DOHH2 (cell line): ENCODE measurements at regions not wholly inside any gene's neighbourhood (a gene's known extent, or its start where the extent isn't known, plus 50 kb on each side); places are given as distances from the start of the nearest gene placed in this dataset.

ENCODE experiments used
- EZH2phosphoT487 ChIP-seq: fragments of 200-600 bp; sonication (generic); IDR thresholded peaks from 2 replicates; pipeline ENCODE4 v1.6.1; 2017; ENCODE audit warnings: borderline replicate concordance, mild to moderate bottlenecking, antibody characterized with exemption, low read length, moderate library complexity, mixed read lengths
- TF ChIP-seq, protein P1 (sequence below): fragments of 200-600 bp; sonication (generic); IDR thresholded peaks from one replicate; pipeline ENCODE4 v1.5.1; 2014; ENCODE audit warnings: antibody characterized with exemption, mild to moderate bottlenecking, low read depth, low read length; ENCODE audit not compliant: poor library complexity, severe bottlenecking

DNA sequence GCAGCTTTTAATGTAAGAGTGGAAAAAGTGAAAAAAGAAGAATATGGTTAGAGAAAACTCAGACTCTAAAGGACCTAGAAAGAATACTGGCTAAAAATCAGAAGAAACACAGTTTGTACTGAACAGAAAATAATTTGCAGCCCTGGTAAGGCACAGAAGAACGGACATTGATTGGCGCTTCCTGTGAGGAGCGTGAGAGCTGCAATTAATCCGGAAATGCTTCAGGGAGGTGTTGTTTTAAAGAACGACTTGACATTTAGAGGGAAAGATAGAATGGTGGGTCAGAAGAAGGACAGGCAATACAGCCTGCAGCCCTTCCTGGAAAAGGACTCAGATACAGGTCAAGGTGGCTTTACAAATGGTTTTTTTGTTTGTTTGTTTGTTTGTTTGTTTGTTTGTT, 151.3 kb upstream of the TSC22D2 start:
- TF ChIP-seq, protein P1, sequence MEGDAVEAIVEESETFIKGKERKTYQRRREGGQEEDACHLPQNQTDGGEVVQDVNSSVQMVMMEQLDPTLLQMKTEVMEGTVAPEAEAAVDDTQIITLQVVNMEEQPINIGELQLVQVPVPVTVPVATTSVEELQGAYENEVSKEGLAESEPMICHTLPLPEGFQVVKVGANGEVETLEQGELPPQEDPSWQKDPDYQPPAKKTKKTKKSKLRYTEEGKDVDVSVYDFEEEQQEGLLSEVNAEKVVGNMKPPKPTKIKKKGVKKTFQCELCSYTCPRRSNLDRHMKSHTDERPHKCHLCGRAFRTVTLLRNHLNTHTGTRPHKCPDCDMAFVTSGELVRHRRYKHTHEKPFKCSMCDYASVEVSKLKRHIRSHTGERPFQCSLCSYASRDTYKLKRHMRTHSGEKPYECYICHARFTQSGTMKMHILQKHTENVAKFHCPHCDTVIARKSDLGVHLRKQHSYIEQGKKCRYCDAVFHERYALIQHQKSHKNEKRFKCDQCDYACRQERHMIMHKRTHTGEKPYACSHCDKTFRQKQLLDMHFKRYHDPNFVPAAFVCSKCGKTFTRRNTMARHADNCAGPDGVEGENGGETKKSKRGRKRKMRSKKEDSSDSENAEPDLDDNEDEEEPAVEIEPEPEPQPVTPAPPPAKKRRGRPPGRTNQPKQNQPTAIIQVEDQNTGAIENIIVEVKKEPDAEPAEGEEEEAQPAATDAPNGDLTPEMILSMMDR = no peak
- no peak for TF ChIP-seq EZH2phosphoT487
